SH-SY5Y (cell line): ENCODE measurements at regions not wholly inside any gene's neighbourhood (a gene's known extent, or its start where the extent isn't known, plus 50 kb on each side); places are given as distances from the start of the nearest gene placed in this dataset.
A peak's percentile ranks its signal among the peaks of the same experiment; 100 is the strongest.

Experiments used
- GATA2 ChIP-seq: IDR thresholded peaks from 2 replicates; pipeline ENCODE4 v1.6.1; 2011; ENCODE audit warnings: mild to moderate bottlenecking, low read depth, low read length
- GATA3 ChIP-seq: IDR thresholded peaks from 2 replicates; pipeline ENCODE4 v1.6.1; 2011; ENCODE audit warnings: low read depth, mild to moderate bottlenecking, low read length, moderate library complexity

DNA sequence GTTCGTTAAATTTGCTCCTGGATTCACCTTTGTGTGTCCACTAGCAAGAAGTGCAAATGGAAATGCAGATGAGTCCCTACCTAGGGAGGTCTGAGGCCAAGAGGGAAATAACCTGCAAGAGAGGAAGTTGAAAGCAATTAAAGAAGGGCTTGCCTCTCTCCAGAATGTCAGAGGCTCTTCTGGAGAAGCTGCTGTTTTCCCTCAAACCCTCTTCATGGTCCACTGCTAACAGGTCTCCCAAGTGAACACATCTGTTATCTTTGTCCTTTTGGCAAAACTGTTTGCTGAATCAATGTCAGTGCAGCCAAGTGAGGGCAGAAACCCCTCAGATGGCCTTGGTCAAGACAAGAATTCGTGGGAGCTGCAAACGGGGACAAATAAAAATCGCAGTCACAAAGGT is 177.3 kb upstream of the PLXNA2 start:
- TF ChIP-seq GATA3 (no peak), GATA2 (no peak)

DNA sequence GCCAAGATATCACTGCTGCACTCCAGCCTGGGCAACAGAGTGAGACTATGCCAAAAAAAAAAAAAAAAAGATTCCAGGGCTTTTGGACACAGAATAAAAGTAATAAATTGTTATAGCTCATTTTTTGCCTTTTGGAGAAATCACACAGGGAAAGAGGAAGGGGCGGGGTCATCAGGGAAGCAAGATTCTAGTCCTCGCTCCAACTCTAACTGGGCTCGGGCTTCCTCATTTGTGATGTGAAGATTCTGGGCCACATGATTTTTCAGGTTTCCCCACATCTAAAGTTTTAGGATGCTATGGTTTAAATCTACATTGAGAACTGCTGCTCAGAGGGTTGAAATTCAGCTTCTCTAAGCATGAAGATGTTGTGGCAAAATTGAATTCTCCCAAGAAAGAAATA is 179.3 kb upstream of the PLXNA2 start:
- no peak for TF ChIP-seq GATA2
- no peak for TF ChIP-seq GATA3

DNA sequence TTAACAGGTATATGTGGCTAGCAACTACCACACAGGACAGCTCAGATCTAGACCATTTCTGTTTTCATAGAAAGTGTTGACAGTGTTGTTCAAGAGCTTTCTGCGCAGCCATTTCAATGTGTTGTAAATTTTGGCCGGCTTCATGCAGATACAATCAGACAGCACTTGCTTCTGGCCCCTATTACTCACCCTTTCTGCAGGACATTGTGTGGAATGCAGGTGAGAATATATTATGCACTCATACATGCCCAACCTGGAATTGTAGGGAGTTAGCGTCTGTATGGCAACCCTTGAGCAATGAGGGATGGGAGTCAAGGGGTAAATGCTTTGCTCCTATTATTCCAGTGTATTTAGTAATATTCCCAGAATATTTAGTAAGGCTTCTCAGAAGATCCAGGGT is 180.9 kb upstream of the PLXNA2 start:
- TF ChIP-seq GATA2 (no peak), GATA3 (no peak)

DNA sequence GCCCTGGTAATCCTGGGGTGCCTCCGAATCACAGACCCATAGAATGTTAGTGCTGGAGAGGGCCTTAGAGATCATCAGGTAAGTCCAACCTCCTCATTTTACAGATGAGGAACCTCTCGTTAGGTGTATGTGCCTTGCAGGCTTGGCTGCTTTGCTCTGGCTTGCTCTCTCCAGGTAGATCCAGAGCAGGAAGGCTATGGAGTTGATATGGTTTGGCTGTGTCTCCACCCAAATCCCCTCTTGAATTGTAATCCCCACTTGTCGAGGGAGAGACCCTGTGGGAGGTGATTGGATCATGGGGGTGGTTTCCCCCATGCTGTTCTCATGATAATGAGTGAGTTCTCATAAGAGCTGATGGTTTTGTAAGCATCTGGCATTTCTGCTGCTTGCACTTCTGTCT is 186.0 kb upstream of the PLXNA2 start:
- TF ChIP-seq GATA2: no peak

DNA sequence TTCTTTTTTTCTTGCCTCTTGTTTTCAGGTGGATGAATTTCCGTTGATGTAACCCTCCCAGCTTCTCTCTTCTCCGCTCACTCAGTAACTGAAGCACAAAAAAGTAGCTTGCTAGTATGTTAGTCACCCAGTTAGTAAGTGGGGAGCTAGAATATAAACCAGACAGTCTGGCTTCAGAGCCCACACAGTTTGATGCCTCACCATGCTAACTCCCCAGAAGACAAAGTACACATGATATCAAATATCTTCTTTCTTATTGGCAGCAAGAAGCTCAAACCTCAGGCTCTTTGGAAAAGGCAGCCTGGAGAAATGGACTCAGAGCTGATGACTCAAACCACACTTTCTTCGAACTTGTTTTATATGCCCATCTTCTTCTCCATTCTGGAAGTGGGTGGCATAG is 187.5 kb upstream of the PLXNA2 start:
- TF ChIP-seq GATA2: no peak
- no peak for TF ChIP-seq GATA3

DNA sequence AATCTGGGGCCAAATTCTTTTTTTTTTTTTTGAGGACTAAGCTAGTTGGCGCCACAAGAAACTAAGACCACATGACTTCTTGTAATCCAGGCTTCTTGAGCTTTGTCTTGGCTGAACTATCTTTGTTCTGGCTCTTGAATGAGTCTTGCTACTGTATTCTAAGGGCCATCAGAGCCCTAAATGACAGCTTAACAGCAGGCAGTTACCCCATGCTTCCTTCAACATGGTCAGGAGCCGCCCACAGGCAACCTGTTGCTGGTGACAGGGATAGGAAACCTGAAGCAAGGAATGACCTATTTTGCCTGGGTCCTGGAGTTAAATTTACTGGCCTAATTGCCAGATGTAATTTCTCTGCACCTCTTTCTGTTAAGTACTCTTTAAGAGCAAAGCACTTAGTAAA is 188.2 kb upstream of the PLXNA2 start:
- no peak for TF ChIP-seq GATA3
- TF ChIP-seq GATA2: no peak

DNA sequence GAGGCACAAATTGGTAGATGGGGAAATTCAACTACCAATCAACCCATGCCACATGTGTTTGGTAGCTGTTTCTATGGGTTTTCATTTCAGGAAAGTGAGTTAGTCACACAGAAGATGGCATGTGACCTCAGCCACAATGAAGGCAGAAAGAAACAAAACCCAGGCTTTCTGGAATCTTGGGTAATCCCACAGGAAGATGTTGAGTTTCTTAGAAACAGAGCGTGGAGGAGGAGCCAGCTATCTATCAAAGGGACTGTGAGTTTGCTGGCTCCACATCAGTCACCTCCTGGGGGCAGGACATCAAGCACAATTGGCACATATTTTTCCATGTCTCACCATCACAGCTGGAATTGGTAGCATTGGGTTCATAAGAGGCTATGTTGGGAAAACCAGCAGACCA is 188.9 kb upstream of the PLXNA2 start:
- no peak for TF ChIP-seq GATA2
- TF ChIP-seq GATA3: no peak

DNA sequence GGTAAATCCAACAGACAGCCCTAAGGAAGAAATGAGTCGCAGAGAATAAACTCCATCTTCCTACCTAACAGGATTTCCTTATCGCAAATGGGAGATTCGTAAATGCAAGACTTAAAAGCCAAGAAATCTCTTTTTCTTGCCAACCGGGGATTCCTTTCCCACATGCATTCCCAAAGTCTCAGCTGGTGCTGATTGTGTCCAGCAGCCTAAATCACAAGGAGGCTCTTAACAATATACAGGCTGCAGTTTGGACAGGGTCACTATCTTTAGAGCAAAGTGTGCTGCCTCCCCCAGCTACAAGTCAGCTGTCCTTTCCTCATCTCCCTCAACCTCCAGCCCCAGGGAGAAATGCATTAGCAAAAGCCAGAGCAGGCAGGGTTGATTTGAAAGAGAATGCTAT is 189.8 kb upstream of the PLXNA2 start:
- TF ChIP-seq GATA3 (no peak), GATA2 (no peak)

DNA sequence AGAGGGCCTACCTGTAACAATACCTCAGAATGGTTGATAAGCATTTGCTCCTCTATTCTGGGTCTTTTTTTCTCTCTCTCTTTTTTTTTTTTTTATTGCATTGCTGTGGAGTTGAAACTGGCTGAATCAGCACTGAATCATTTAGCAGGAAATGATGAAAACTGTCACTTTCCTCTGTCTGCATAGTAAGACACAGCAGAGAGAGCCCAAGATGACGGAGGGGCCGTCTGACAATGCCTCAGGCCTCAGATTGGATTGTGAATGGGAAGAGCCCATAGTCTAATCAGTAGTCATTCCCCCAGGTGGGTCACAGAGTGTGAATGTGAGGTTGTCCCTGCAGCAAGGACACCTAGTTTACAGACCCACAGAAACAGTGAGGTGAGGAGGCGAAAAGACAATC is 193.2 kb upstream of the PLXNA2 start:
- TF ChIP-seq GATA2: no peak
- TF ChIP-seq GATA3: no peak

DNA sequence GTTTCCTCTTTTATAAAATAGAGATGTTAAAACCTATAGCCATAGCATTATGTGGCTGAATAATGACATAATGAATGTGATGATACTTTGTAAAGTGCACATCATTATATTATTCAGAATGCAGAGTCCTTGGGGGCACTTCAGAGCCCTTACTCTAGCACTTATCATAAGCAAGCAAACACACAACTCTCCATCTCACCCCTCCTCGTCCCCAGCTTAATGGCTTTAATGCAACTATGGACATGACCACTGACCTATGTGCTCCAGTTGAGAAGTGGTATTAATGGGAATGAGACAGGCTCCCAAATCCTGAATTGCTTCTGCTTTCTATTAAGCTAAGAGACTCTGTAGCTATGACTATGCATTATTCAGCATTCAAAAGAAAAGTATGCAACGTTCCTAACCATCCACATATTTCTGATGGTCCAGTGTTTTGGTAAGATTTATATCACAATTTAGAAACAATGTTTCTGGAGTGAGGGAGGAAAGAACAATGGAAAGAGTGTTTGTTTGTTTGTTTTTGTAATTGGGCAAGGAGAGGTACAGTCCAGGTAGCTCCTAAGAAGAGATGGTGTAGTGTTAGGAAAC is 194.0 kb upstream of the PLXNA2 start:
- no peak for TF ChIP-seq GATA3
- TF ChIP-seq GATA2: no peak

DNA sequence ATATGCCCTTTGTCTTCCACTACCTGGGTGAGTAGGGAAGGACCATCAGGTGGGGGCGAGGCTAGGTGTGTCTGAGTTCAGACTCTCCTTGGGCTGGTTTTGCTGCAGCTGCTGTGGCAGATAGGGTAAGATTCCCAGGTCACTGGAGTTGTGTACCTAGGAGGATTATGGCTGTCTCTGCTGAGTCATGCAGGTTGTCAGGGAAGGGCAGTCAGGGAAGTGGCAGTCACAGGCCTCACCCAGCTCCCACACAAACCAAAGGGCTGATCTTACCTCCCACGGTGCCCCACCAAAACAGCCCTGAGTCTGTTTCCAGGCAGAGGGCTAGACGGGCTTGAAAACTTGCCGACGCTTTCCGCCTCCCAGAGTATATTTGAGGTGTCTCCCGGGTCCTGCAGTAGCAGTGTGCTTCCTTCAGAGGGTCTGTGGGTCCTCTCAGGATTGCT is 201.6 kb upstream of the PLXNA2 start:
- TF ChIP-seq GATA3: no peak
- TF ChIP-seq GATA2: no peak

DNA sequence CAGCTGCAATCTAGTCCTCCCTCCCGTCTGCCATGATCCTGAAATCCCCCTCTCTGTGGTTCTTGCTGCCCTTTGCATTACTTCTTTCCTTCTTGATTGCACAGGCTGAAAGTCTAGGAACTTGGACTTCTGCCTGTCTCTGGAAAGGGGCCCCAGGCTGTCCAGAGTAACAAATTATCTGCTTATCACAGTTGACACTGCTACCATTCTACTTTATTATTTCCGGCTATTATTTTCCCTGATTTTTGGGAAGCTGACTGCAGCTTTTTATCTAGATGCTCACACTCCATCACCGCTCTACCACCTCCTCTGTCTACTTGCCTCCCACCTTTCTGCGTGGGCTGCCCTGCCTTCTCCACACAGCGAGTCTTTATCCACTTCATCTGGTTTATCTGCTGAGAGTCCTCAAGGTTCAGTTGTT is 202.1 kb upstream of the PLXNA2 start:
- peak; percentile 88 for TF ChIP-seq GATA2
- TF ChIP-seq GATA3: peak; percentile 58

DNA sequence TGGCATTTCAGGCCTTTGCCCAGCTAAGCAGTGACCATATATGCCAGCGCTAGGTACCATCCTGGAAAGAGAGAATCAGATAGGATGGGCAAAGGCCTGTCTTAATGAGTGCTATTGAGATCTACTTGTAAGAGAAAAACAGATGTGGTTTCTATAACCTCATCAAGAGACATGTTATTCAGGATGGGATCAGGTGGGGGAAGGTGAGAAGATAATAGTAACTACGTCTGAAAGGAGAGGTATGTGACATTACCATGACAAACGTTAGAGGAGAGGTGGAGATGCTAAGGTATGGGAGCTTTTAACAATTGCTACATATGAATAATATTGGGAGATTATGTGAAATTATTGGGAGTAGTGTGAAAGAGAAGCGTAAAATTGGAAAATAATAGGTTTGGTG is 204.2 kb upstream of the PLXNA2 start:
- TF ChIP-seq GATA2 (no peak), GATA3 (no peak)

DNA sequence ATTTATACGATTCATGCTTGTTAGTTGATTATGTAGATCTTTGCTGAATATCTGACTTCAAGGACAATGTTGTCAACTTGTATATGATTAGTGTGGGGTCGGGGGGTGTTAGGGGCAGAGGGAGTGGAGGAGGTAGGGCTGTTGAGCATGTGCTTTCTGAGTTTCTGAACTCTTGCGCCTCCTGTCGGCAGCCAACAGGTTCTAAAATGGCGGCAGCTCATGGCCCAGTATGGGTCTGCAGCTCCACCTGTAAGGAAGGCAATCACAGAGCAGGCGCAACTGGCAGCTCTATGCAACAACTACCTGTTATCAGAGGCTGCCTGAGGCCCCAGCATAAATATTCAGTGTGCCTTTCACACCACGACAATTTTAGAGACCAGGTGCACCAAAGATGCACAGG is 205.8 kb upstream of the PLXNA2 start:
- TF ChIP-seq GATA3 (no peak), GATA2 (no peak)

DNA sequence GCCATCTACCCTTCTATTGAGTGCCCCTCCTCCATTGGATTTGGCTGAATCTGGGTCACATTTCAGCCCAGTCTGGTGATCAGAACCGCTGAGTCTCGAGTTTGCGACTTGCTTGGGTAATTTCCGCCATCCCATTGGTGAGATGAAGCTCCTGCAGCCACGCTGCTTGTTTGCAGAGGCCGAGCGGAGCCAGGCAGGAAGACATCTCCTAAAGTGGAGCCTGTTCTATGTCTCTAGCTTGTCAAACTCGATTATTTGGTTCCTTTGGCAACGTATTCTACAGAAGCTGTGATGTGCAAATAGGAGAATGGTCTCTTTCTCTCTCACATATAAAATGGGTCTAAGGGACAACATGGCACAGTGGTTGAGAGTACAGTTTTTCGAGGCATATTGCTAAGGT is 206.8 kb upstream of the PLXNA2 start:
- TF ChIP-seq GATA3 (no peak), GATA2 (no peak)

DNA sequence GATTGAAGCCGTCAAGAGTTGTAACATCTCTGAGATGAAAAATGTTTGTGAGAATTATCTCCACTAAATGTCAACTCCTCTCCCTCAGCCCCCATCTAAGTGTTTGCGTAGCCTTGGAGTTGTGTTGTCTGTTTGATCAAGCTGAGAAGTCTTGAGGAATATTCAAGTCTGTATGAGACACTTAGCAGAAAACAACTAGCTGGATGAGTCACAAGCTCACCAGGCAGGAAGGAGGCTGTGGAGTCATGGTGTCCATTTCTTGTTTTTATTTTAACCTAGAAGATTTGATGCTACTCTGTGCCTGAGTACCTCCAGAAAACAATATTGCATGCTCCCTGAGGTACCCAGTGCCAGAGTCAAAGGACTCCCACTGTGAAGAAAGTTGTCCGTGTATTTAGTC is 211.6 kb upstream of the PLXNA2 start:
- TF ChIP-seq GATA2: no peak
